Testis (tissue), 2 donors: ENCODE measurements at regions not wholly inside any gene's neighbourhood (a gene's known extent, or its start where the extent isn't known, plus 50 kb on each side); places are given as distances from the start of the nearest gene placed in this dataset.

ENCODE experiments used
- POLR2A ChIP-seq: fragments of 450-650 bp; IDR thresholded peaks from one replicate; pipeline ENCODE4 v1.6.1; 2017; ENCODE audit warnings: antibody characterized with exemption, mild to moderate bottlenecking, moderate library complexity
- TF ChIP-seq, protein P1 (sequence below), 3 experiments: fragments of 450-650 bp in 2 of 3; fragments of 200-600 bp in 1 of 3; sonication (generic) in 1 of 3; IDR thresholded peaks; one replicate each; pipeline ENCODE4 v1.5.1; 2016 to 2019; ENCODE audit warnings: antibody characterized with exemption in 3 of 3, mild to moderate bottlenecking in 2 of 3, moderate library complexity in 1 of 3

DNA sequence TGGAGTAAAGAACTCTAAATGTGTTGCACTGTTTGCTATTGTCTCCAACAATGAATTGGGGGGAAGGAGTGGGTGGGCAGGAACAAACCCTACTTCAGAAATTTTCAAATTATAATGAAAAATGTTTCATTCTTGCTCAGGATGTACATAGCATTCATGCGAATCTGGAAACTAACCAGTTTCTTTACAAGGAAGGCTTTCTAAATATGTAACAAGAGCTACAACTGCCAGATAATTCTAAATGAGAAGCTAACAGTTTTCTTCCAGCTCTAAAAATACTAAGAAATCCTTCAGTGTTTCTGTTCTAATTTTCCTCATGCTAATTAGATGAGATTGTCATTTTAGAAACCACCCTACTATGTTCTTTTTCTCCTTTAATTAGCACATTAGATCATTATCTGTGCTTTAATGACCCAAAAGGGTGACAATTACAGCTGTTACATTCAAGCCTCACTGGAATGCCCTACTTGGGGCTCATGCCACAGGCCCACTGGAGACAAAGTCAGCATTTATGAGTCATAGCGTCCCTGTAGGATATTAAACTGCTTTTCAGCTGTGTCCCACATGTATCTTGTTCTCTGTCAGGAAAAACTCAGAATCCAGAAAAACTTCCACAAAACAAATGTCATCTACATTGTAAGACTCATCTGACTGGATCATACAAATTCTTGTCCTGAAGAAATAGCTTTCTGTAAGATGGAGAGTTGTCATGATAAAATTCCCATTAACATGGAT, 804.6 kb upstream of the CXADR start:
- TF ChIP-seq, protein P1, sequence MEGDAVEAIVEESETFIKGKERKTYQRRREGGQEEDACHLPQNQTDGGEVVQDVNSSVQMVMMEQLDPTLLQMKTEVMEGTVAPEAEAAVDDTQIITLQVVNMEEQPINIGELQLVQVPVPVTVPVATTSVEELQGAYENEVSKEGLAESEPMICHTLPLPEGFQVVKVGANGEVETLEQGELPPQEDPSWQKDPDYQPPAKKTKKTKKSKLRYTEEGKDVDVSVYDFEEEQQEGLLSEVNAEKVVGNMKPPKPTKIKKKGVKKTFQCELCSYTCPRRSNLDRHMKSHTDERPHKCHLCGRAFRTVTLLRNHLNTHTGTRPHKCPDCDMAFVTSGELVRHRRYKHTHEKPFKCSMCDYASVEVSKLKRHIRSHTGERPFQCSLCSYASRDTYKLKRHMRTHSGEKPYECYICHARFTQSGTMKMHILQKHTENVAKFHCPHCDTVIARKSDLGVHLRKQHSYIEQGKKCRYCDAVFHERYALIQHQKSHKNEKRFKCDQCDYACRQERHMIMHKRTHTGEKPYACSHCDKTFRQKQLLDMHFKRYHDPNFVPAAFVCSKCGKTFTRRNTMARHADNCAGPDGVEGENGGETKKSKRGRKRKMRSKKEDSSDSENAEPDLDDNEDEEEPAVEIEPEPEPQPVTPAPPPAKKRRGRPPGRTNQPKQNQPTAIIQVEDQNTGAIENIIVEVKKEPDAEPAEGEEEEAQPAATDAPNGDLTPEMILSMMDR (IDR thresholded peaks at IDR 0.05) = no peak
- TF ChIP-seq POLR2A = no peak
